H1 (cell line): ENCODE measurements at regions not wholly inside any gene's neighbourhood (a gene's known extent, or its start where the extent isn't known, plus 50 kb on each side); places are given as distances from the start of the nearest gene placed in this dataset.

Experiments
- CTCF ChIA-PET: fragments of 300-600 bp; sonication (Branson Sonifier 250); formaldehyde crosslinking; loops from one replicate; lab custom pipeline; 2021; ENCODE audit not compliant: partially characterized antibody; lab: Charles Lee
- POLR2A ChIA-PET: fragments of 300-600 bp; sonication (Branson Sonifier 250); formaldehyde crosslinking; loops from one replicate; lab custom pipeline; 2021; ENCODE audit warnings: inconsistent platforms; ENCODE audit not compliant: partially characterized antibody; lab: Charles Lee
- DNase-seq, 2 experiments: peaks; one replicate each; pipeline versions ENCODE4 v3.0.0 to v3.0.0-alpha.2; 2010 to 2022; ENCODE audit warnings: low spot score in 2 of 2, low read depth in 1 of 2, mixed read lengths in 1 of 2
- FAIRE-seq: peaks from 2 replicates; lab custom pipeline; 2011; peaks lifted over from hg19 to GRCh38; lab: Jason Lieb, UNC
- H2AFZ ChIP-seq: 2 replicates; pipeline ENCODE4 v1.8.1; 2012; ENCODE audit warnings: low read length, inconsistent platforms
- H2AK5ac ChIP-seq: 2 replicates; pipeline ENCODE4 v1.6.1; 2013; ENCODE audit warnings: low read depth, low read length
- H2BK120ac ChIP-seq: replicated peaks from 2 replicates; pipeline ENCODE3; 2013; ENCODE audit warnings: low read depth, low read length, inconsistent platforms
- H2BK12ac ChIP-seq: 2 replicates; pipeline ENCODE4 v1.6.1; 2013; ENCODE audit warnings: low read depth, low read length
- H2BK15ac ChIP-seq: 2 replicates; pipeline ENCODE4 v1.6.1; 2013; ENCODE audit warnings: low read length
- H2BK20ac ChIP-seq: 2 replicates; pipeline ENCODE4 v1.6.1; 2013; ENCODE audit warnings: low read length
- H2BK5ac ChIP-seq: 2 replicates; pipeline ENCODE4 v1.6.1; 2013; ENCODE audit warnings: low read depth, low read length
- H3K14ac ChIP-seq: 2 replicates; pipeline ENCODE4 v1.6.1; 2013; ENCODE audit warnings: inconsistent platforms; ENCODE audit not compliant: insufficient read length
- H3K18ac ChIP-seq: 2 replicates; pipeline ENCODE4 v1.6.1; 2013; ENCODE audit warnings: low read length; ENCODE audit errors: extremely low read depth
- H3K23ac ChIP-seq: 2 replicates; pipeline ENCODE4 v1.6.1; 2013; ENCODE audit warnings: inconsistent platforms; ENCODE audit not compliant: insufficient read length
- H3K23me2 ChIP-seq: 2 replicates; pipeline ENCODE4 v1.6.1; 2013; ENCODE audit warnings: low read depth, low read length
- H3K27ac ChIP-seq: 2 replicates; pipeline ENCODE4 v1.6.1; 2011; ENCODE audit warnings: low read depth, low read length, inconsistent platforms
- H3K27me3 ChIP-seq, 4 experiments: replicated peaks in 1 of 4; 1 replicate in 1 of 4; 2 replicates in 3 of 4; pipeline versions ENCODE4 v1.6.1 to v1.8.1; 2011 to 2013; ENCODE audit warnings: low read length in 3 of 4, mild to moderate bottlenecking in 3 of 4, inconsistent platforms in 2 of 4, mixed read lengths in 2 of 4, moderate library complexity in 1 of 4; ENCODE audit not compliant: control insufficient read depth in 3 of 4, insufficient read depth in 3 of 4; ENCODE audit errors: extremely low read depth in 1 of 4
- H3K36me3 ChIP-seq, 4 experiments: 2 replicates each; pipeline versions ENCODE4 v1.6.1 to v1.8.1; 2011 to 2013; ENCODE audit warnings: mild to moderate bottlenecking in 4 of 4, low read length in 3 of 4, moderate library complexity in 2 of 4, control low read depth in 1 of 4, inconsistent platforms in 1 of 4; ENCODE audit not compliant: insufficient read depth in 4 of 4, control insufficient read depth in 2 of 4
- H3K4ac ChIP-seq: replicated peaks from 2 replicates; pipeline ENCODE3; 2013; ENCODE audit warnings: low read length, low read depth, mixed read lengths, inconsistent platforms; ENCODE audit not compliant: insufficient read length
- H3K4me1 ChIP-seq, 4 experiments: replicated peaks in 1 of 4; 1 replicate in 1 of 4; 2 replicates in 3 of 4; pipeline versions ENCODE4 v1.6.1 to v1.8.1; 2011 to 2013; ENCODE audit warnings: low read length in 3 of 4, inconsistent platforms in 2 of 4, mixed read lengths in 1 of 4; ENCODE audit not compliant: insufficient read depth in 4 of 4, control insufficient read depth in 3 of 4
- H3K4me2 ChIP-seq, 2 experiments: 2 replicates each; pipeline versions ENCODE4 v1.6.1 to v1.8.1; 2011 to 2013; ENCODE audit warnings: low read depth in 2 of 2, low read length in 2 of 2, control low read depth in 1 of 2, inconsistent platforms in 1 of 2, mild to moderate bottlenecking in 1 of 2; ENCODE audit not compliant: insufficient read depth in 1 of 2
- H3K4me3 ChIP-seq, 4 experiments: fragments of 200-600, 300-600 bp in 1 of 4; sonication (generic), shearing (Covaris generic), sonication (Bioruptor Twin) in 1 of 4; 2 replicates each; pipeline versions ENCODE4 v1.5.1 to v1.8.1; 2011 to 2016; ENCODE audit warnings: low read length in 4 of 4, low read depth in 3 of 4, control low read depth in 2 of 4, inconsistent platforms in 2 of 4, mild to moderate bottlenecking in 2 of 4, mixed read lengths in 1 of 4, moderate library complexity in 1 of 4; ENCODE audit not compliant: insufficient read depth in 2 of 4; ENCODE audit errors: extremely low read depth in 1 of 4
- H3K56ac ChIP-seq: replicated peaks from 2 replicates; pipeline ENCODE3; 2013; ENCODE audit warnings: low read depth, mild to moderate bottlenecking, mixed read lengths, low read length, inconsistent platforms; ENCODE audit not compliant: insufficient read length
- H3K79me1 ChIP-seq: 2 replicates; pipeline ENCODE4 v1.6.1; 2013; ENCODE audit warnings: low read depth, low read length, control low read depth
- H3K79me2 ChIP-seq, 2 experiments: 2 replicates each; pipeline versions ENCODE4 v1.6.1 to v1.8.1; 2012 to 2013; ENCODE audit warnings: low read length in 2 of 2, mild to moderate bottlenecking in 2 of 2, inconsistent platforms in 1 of 2; ENCODE audit not compliant: insufficient read depth in 2 of 2, control insufficient read depth in 1 of 2
- H3K9ac ChIP-seq, 4 experiments: replicated peaks in 1 of 4; 1 replicate in 1 of 4; 2 replicates in 3 of 4; pipeline versions ENCODE4 v1.6.1 to v1.8.1; 2011 to 2013; ENCODE audit warnings: low read depth in 3 of 4, low read length in 3 of 4, control low read depth in 2 of 4, mild to moderate bottlenecking in 2 of 4, moderate library complexity in 2 of 4, inconsistent platforms in 1 of 4; ENCODE audit errors: extremely low read depth in 1 of 4
- H3K9me3 ChIP-seq, 2 experiments: 2 replicates each; pipeline versions ENCODE4 v1.6.1 to v1.8.1; 2012 to 2013; ENCODE audit warnings: mild to moderate bottlenecking in 2 of 2, moderate library complexity in 2 of 2, control low read depth in 1 of 2, inconsistent platforms in 1 of 2, low read depth in 1 of 2, low read length in 1 of 2, mixed read lengths in 1 of 2; ENCODE audit not compliant: insufficient read depth in 2 of 2
- H4K20me1 ChIP-seq, 2 experiments: replicated peaks in 1 of 2; 2 replicates each; pipeline versions ENCODE3 to v1.8.1; 2011 to 2013; ENCODE audit warnings: inconsistent platforms in 2 of 2, low read length in 2 of 2, mild to moderate bottlenecking in 1 of 2; ENCODE audit not compliant: insufficient read depth in 2 of 2, control insufficient read depth in 1 of 2
- H4K5ac ChIP-seq: 2 replicates; pipeline ENCODE4 v1.6.1; 2013; ENCODE audit warnings: low read length, low read depth, mixed read lengths, inconsistent platforms; ENCODE audit not compliant: insufficient read length
- H4K8ac ChIP-seq: 2 replicates; pipeline ENCODE4 v1.8.0; 2013; ENCODE audit warnings: mild to moderate bottlenecking, moderate library complexity, low read length, inconsistent platforms; ENCODE audit not compliant: insufficient read depth; ENCODE audit errors: extremely low read depth
- H4K91ac ChIP-seq: replicated peaks from 2 replicates; pipeline ENCODE3; 2013; ENCODE audit warnings: low read length, mixed read lengths, inconsistent platforms; ENCODE audit not compliant: insufficient read length
- BRCA1 ChIP-seq: IDR thresholded peaks from 2 replicates; pipeline ENCODE4 v1.6.1; 2012; ENCODE audit warnings: low read depth, low read length, improper control_type of control experiment
- CREB1 ChIP-seq: IDR thresholded peaks from 2 replicates; pipeline ENCODE4 v1.6.1; 2012; ENCODE audit warnings: inconsistent platforms
- JUN ChIP-seq: IDR thresholded peaks from 2 replicates; pipeline ENCODE4 v1.6.1; 2011; ENCODE audit warnings: low read depth, mild to moderate bottlenecking, improper control_type of control experiment, low read length
- KDM1A ChIP-seq: fragments of 200-600, 300-600 bp; sonication (generic); IDR thresholded peaks from 2 replicates; pipeline ENCODE4 v1.7.1; 2016; ENCODE audit warnings: mild to moderate bottlenecking, low read length, borderline replicate concordance
- MAX ChIP-seq: IDR thresholded peaks from 2 replicates; pipeline ENCODE4 v1.6.1; 2012; ENCODE audit warnings: inconsistent platforms
- POLR2A ChIP-seq, 2 experiments: IDR thresholded peaks; 1 replicate in 1 of 2; 2 replicates in 1 of 2; pipeline ENCODE4 v1.6.1; 2011; ENCODE audit warnings: low read depth in 2 of 2, low read length in 2 of 2, mild to moderate bottlenecking in 2 of 2; ENCODE audit errors: control extremely low read depth in 1 of 2
- POLR2AphosphoS5 ChIP-seq: IDR thresholded peaks from 2 replicates; pipeline ENCODE4 v1.6.1; 2011; ENCODE audit warnings: low read depth, low read length
- RBBP5 ChIP-seq: IDR thresholded peaks from 2 replicates; pipeline ENCODE4 v1.7.1; 2012; ENCODE audit warnings: low read depth, mild to moderate bottlenecking, inconsistent platforms, low read length, moderate library complexity, borderline replicate concordance
- SAP30 ChIP-seq: fragments of 300-600 bp; sonication (generic); IDR thresholded peaks from 2 replicates; pipeline ENCODE4 v1.7.1; 2012; ENCODE audit warnings: low read length, moderate library complexity, mild to moderate bottlenecking, inconsistent platforms; ENCODE audit not compliant: insufficient read depth, insufficient replicate concordance
- SP4 ChIP-seq: IDR thresholded peaks from 2 replicates; pipeline ENCODE4 v1.6.1; 2012; ENCODE audit warnings: low read length, inconsistent platforms
- USF2 ChIP-seq: IDR thresholded peaks from 2 replicates; pipeline ENCODE4 v1.6.1; 2011; ENCODE audit warnings: low read length, improper control_type of control experiment
- WGBS, 2 experiments: shearing (Covaris generic) in 1 of 2; methylation state at CpG; one replicate each; pipeline versions ENCODE4 v1.1.6 to v1.1.7; 2013 to 2015; ENCODE audit warnings: low lambda C conversion rate in 2 of 2, mixed read lengths in 2 of 2, inconsistent platforms in 1 of 2, low coverage in 1 of 2, missing lambda C conversion rate in 1 of 2; ENCODE audit not compliant: insufficient replicate concordance in 2 of 2, insufficient coverage in 1 of 2, insufficient read length in 1 of 2; ENCODE audit errors: extremely low coverage in 1 of 2, missing lambda C conversion rate in 1 of 2; 5-methylcytosine and 5-hydroxymethylcytosine counted together

- no peak overlapping the region for H3K27ac ChIP-seq
- no peak overlapping the region for H2BK120ac ChIP-seq
- 0 out of 2 replicates have a peak overlapping the region, but pooled peaks have one; percentile 65 for H2AK5ac ChIP-seq
- H3K4me3 ChIP-seq = no peak overlapping the region
- H2BK20ac ChIP-seq = 0 out of 2 replicates have a peak overlapping the region, but pooled peaks have one; percentile 43
- H3K9ac ChIP-seq = no peak overlapping the region
- no peak overlapping the region for H3K4ac ChIP-seq
- H4K91ac ChIP-seq = no peak overlapping the region
- no peak overlapping the region for H3K4me2 ChIP-seq
- H3K56ac ChIP-seq = no peak overlapping the region
- 90% methylated on average over 10 of the region's 10 CpGs; no CpG with 5 or more reads in 1 of the 2 experiments for WGBS, 2 experiments
- no peak overlapping the region for H4K5ac ChIP-seq
- H3K23me2 ChIP-seq = no peaks in the 10 kb centered on the region; the same call in 1 of the 2 replicates
- no peak overlapping the region for H4K8ac ChIP-seq
- no peak overlapping the region for H3K14ac ChIP-seq
- H3K23ac ChIP-seq = no peak overlapping the region
- ChIA-PET CTCF (interaction anchor here (0.8 to 4.6 kb wide), 13 partner anchors 10 to 86 kb away, joined by 3 to 17 read pairs (median 4); no protein-coding TSS in a partner anchor), POLR2A (interaction anchor here (1.5 to 1.6 kb wide), 2 partner anchors 18 to 41 kb away, joined by 4 read pairs; no protein-coding TSS in a partner anchor)
- no peaks in the 10 kb centered on the region for H4K20me1 ChIP-seq
- H2AFZ ChIP-seq = no peak overlapping the region
- H3K36me3 ChIP-seq = no peaks in the 10 kb centered on the region
- peaks cover 0 to 10% (median 2%) of the 10 kb centered on the region in 4 experiments; a peak in 4 of 7 replicates for H3K4me1 ChIP-seq
- H2BK15ac ChIP-seq = no peak overlapping the region
- no peaks in the 10 kb centered on the region for H3K79me2 ChIP-seq
- H3K79me1 ChIP-seq = no peaks in the 10 kb centered on the region
- DNase-seq (no peak), FAIRE-seq (no peak)
- no peaks in the 10 kb centered on the region for H3K9me3 ChIP-seq
- no peak overlapping the region for H3K18ac ChIP-seq
- no peak overlapping the region for H2BK12ac ChIP-seq
- H2BK5ac ChIP-seq = no peak overlapping the region
- peaks cover 0 to 6% (median 3%) of the 10 kb centered on the region in 4 experiments; a peak in 3 of 7 replicates for H3K27me3 ChIP-seq
- TF ChIP-seq MAX (no peak), SP4 (no peak), CREB1 (no peak), KDM1A (no peak), SAP30 (no peak), BRCA1 (no peak), POLR2AphosphoS5 (no peak), POLR2A (IDR thresholded peaks at IDR 0.05; ENCODE audit: control extremely low read depth in 1 of 2, low read depth in 2 of 2, low read length in 2 of 2) (no peak), USF2 (no peak), RBBP5 (no peak), JUN (no peak)
Measured at GRCh38 chr5:176730815-176731475, 79.4 kb upstream of the UNC5A start.
